KOPT-K1 (cell line): ENCODE measurements at regions not wholly inside any gene's neighbourhood (a gene's known extent, or its start where the extent isn't known, plus 50 kb on each side); places are given as distances from the start of the nearest gene placed in this dataset.
"Not testable (repeated sequence)": the region's sequence is repeated elsewhere in the genome, so short reads cannot be mapped to it uniquely, and the experiment has no call there.

Experiments
- H3K27ac ChIP-seq: fragments of 200-600 bp; sonication (generic); 2 replicates; pipeline ENCODE4 v1.5.1; 2016; ENCODE audit warnings: antibody characterized with exemption, mild to moderate bottlenecking, low read depth, low read length; ENCODE audit not compliant: poor library complexity, severe bottlenecking
- H3K36me3 ChIP-seq: fragments of 200-600 bp; sonication (generic); 2 replicates; pipeline ENCODE4 v1.5.1; 2017; ENCODE audit warnings: antibody characterized with exemption, mild to moderate bottlenecking, low read length, moderate library complexity; ENCODE audit not compliant: insufficient read depth
- H3K9me3 ChIP-seq: fragments of 200-600 bp; sonication (generic); 2 replicates; pipeline ENCODE4 v1.5.1; 2017; ENCODE audit warnings: antibody characterized with exemption, low read length, mild to moderate bottlenecking; ENCODE audit not compliant: insufficient read depth, poor library complexity, severe bottlenecking

- no peaks in the 10 kb centered on the region for H3K9me3 ChIP-seq
- no peak overlapping the region for H3K27ac ChIP-seq
- no peaks in the 10 kb centered on the region for H3K36me3 ChIP-seq
Measured at GRCh38 chrX:131595120-131595519, 51.2 kb downstream of the OR13H1 start.

DNA sequence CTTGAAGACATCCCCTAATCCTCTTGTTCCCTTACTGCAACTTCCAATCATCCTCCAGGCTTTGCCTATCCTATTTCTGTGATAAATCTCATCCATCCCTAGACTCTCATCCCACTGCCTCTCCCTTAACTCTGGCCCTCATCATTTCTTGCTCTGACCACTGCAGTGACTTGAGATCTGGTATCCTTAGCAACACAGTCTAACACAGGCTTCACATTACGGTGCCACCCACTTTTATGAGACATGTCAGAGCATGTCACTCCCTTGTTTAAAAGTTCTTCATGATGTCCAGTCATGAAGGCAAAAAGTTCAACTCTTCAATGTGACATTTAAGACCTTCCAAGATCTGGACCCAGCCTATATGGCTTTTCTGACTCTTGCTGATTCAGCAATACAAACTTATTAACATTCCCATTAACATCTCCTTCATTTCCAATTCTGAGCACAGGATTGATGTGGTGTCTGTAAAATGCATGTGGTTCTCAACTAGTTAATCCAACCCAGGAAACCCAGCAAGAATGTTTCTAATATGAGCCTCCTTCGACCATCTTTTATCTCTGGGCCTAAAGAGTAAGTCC, 64.0 kb downstream of the OR13H1 start:
- H3K27ac ChIP-seq, result no peak overlapping the region
- no peaks in the 10 kb centered on the region for H3K9me3 ChIP-seq
- no peaks in the 10 kb centered on the region for H3K36me3 ChIP-seq

DNA sequence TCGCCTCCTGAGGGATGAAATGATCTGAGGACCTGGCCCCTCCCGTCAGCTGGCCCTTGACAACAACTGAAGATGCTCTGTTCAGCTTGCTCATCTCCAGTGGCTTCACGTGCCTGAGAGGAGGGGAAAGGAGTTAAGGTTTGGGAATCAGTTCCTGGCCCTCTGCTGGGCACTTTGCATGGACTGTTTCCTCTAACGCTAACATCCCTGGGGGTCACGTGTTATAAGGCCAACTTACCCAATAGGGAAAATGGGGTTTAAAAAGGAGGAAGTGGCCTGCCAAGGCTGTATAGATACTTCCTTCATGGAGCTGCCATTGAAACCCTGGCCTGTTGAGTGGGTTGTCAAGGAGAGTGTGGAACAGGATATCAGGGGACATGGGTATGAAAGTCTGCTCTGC, 65.6 kb downstream of the OR13H1 start:
- Histone ChIP-seq H3K36me3 (no peaks in the 10 kb centered on the region), H3K27ac (no peak overlapping the region), H3K9me3 (no peaks in the 10 kb centered on the region)

DNA sequence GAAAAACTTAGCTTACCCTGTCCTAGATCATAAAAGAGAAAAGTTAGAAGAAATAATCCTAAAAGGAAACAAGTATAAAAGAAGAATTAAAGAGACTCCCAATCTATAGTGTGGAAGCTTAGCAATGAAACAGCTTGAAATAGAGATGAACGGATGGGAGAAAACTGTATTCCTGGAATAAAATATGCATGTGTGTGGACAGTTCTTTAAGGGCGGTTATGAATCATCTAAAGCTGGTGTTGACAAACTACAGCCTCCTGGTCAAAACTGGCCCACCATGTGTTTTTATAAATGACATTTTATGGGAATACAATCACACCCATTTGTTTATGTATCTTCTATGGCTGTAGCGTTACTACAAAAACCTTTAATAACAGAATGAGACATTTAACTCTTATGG, 69.4 kb downstream of the OR13H1 start:
- Histone ChIP-seq H3K36me3 (no peaks in the 10 kb centered on the region), H3K9me3 (no peaks in the 10 kb centered on the region), H3K27ac (no peak overlapping the region)

GRCh38 chrX:131614241-131614640, 70.4 kb downstream of the OR13H1 start:
- H3K9me3 ChIP-seq, result no peaks in the 10 kb centered on the region
- no peaks in the 10 kb centered on the region for H3K36me3 ChIP-seq
- H3K27ac ChIP-seq, result no peak overlapping the region

DNA sequence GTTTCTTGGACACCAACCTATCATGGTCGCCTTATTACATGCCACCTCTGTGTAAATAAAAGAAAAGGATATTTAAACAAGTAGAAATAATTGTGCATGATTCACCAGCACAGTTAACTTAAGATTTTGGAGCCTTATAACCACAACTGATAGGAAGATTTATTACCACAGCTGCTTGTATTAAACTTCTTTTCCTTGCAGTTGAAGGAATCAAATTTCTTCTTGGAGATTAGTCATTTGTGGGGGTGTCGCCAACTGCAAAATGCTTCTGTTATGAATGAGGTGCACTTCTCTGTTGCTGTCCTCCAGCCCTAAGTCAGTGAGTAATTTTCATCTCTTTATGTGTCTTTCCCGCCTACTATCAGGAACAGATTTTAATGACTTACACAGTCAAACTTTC, 73.3 kb downstream of the OR13H1 start:
- Histone ChIP-seq H3K9me3 (no peaks in the 10 kb centered on the region), H3K36me3 (no peaks in the 10 kb centered on the region)

GRCh38 chrX:131621650-131622049, 77.8 kb downstream of the OR13H1 start:
- Histone ChIP-seq H3K9me3 (no peaks in the 10 kb centered on the region), H3K27ac (no peak overlapping the region), H3K36me3 (no peaks in the 10 kb centered on the region)

More for the DNA sequence above, 73.3 kb downstream of the OR13H1 start:
- H3K27ac ChIP-seq, result no peak overlapping the region

DNA sequence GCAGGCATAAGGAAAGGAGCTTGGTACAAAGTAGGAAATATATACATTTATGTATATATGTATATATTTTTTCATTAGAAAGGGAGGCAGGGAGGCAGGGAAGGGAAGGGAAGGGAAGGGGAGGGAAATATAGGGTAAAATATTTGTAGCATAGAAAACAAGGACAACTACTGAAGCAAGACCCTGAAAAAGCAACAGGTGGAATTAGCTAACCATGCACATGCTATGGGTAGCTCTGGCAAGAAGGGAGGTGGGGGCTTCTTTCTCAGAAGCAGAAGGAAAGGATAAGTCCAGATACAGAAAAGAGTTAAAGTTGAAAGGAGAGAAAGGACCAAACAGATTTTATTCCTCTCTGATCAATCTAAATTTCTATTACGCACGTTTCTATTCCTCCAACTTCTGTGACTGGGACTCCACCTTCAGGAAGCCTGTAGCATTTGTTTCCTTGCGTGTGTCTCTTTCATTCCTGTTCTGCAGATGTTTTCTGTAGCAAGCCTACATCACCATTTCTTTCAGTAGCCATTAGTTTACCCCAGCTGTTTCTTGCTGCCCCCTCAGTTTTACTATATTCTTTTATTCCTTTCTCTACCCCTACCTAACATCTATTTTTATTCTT, 82.9 kb downstream of the OR13H1 start:
- Histone ChIP-seq H3K27ac (no peak overlapping the region), H3K36me3 (no peaks in the 10 kb centered on the region), H3K9me3 (no peaks in the 10 kb centered on the region)

GRCh38 chrX:131630534-131630933, 86.7 kb downstream of the OR13H1 start:
- no peak overlapping the region for H3K27ac ChIP-seq
- no peaks in the 10 kb centered on the region for H3K36me3 ChIP-seq
- no peaks in the 10 kb centered on the region for H3K9me3 ChIP-seq

GRCh38 chrX:131633285-131633917, 89.5 kb downstream of the OR13H1 start:
- Histone ChIP-seq H3K36me3 (no peaks in the 10 kb centered on the region), H3K9me3 (no peaks in the 10 kb centered on the region), H3K27ac (no peak overlapping the region)

DNA sequence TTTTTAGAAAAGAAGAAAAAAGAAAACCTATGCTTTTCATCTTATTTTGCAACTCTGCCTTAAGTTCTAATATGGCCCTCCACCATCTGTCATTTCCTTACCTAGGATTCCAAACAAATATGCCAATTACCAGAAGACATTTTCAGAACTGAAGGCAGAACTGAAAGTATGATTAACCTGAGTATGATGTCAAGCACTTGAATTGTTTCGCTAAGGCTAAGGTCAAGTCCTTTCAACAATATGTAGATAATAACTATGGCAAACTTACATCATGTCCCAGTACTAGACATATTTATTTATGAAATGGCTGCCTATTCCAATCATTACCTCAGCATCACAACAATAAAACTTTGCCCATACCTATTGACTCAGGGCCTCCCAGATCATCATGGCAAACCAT, 91.0 kb downstream of the OR13H1 start:
- H3K36me3 ChIP-seq, result no peaks in the 10 kb centered on the region
- no peak overlapping the region for H3K27ac ChIP-seq
- H3K9me3 ChIP-seq, result no peaks in the 10 kb centered on the region

- H3K9me3 ChIP-seq, result no peaks in the 10 kb centered on the region
- H3K36me3 ChIP-seq, result no peaks in the 10 kb centered on the region
- H3K27ac ChIP-seq, result no peak overlapping the region
Measured at GRCh38 chrX:131646106-131646505, 102.2 kb downstream of the OR13H1 start.

DNA sequence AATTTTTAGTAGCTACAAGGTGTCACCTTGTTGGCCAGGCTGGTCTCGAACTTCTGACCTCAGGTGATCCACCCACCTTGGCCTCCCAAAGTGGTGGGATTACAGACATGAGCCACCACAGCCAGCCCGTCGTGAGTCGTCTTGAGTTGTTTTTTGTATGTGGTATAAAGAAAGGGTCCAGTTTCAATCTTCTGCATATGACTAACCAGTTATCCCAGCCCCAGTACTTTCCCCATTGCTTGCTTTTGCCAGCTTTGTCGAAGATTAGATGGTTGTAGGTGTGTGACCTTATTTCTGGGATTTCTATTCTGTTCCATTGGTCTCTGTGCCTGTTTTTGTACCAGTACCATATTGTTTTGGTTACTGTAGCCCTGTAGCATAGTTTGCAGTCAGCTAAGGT, 105.9 kb downstream of the OR13H1 start:
- Histone ChIP-seq H3K36me3 (no peaks in the 10 kb centered on the region), H3K9me3 (no peaks in the 10 kb centered on the region), H3K27ac (no peak overlapping the region)

- no peaks in the 10 kb centered on the region for H3K9me3 ChIP-seq
- H3K27ac ChIP-seq, result no peak overlapping the region
- H3K36me3 ChIP-seq, result no peaks in the 10 kb centered on the region
Measured at GRCh38 chrX:131650637-131651410, 107.0 kb downstream of the OR13H1 start.

GRCh38 chrX:131663726-131664125, 119.9 kb downstream of the OR13H1 start:
- H3K36me3 ChIP-seq, H3K27ac ChIP-seq, H3K9me3 ChIP-seq: not testable (repeated sequence)
